Right cardiac atrium (tissue), 5 donors: ENCODE measurements at regions not wholly inside any gene's neighbourhood (a gene's known extent, or its start where the extent isn't known, plus 50 kb on each side); places are given as distances from the start of the nearest gene placed in this dataset.
"Not testable (repeated sequence)": the region's sequence is repeated elsewhere in the genome, so short reads cannot be mapped to it uniquely, and the experiment has no call there.

Experiments
- ATAC-seq, 2 donors: fragments of 200-7000 bp; cut with Tn5 transposase; one replicate each; pipeline versions ENCODE4 v1.8.0 to v1.9.1; 2020; ENCODE audit warnings: moderate library complexity in 2 of 2, mild to moderate bottlenecking in 1 of 2
- DNase-seq, 3 donors: peaks; one replicate each; pipeline ENCODE4 v3.0.0-alpha.2; 2020
- H3K27ac ChIP-seq: one replicate; pipeline ENCODE4 v1.5.1; 2013; ENCODE audit warnings: mild to moderate bottlenecking, low read length, control low read depth, moderate library complexity
- H3K27me3 ChIP-seq: one replicate; pipeline ENCODE4 v1.6.1; 2013; ENCODE audit not compliant: control insufficient read depth, insufficient read depth
- H3K4me1 ChIP-seq: one replicate; pipeline ENCODE4 v1.6.1; 2013; ENCODE audit warnings: low read length; ENCODE audit not compliant: control insufficient read depth, insufficient read depth
- H3K4me3 ChIP-seq: one replicate; pipeline ENCODE4 v1.5.1; 2013; ENCODE audit warnings: low read length, control low read depth
- H3K9me3 ChIP-seq: one replicate; pipeline ENCODE4 v1.6.1; 2013; ENCODE audit warnings: low read length; ENCODE audit not compliant: control insufficient read depth
- WGBS: extraction: QIAGEN DNeasy Blood & Tissue Kit; methylation state at CpG from one replicate; pipeline ENCODE4 v1.1.7; 2013; 5-methylcytosine and 5-hydroxymethylcytosine counted together
- intact Hi-C, 4 donors: fragments of 100-400 bp; cut with DNase I; formaldehyde crosslinking; loops; one replicate each; pipeline versions ENCODE4 v1.11.0 to v1.14.0; 2022 to 2023
- donor health status: healthy with polysubstance abuse.
- donor health status: DM: no; HTN: yes; CAD: no.
- donor health status: DM: no; HTN: no; CAD: no.
- donor health status: DM: no; HTN: yes; CAD: no; lungs with severe emphysema.
- donor health status: DM: yes; HTN: yes; CAD: no.

DNA sequence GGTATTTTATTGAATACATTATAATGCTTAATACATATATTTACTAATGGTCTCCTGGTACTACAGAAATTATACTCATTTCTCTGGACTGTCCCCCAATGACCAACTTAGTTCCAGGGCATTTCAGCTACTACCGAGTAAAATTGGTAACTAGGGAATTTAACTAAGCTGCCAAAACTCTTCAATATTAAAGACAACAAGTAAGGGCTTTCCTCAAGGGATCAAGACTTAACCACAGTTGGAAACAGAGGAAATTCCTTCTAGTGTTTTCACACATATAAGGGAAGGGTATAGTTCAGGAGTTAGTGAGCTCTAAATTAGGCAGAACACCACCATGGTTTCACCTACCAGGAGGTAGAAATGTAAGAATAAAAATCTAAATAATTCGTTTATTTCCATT is 357.4 kb downstream of the TBL1XR1 start:
- Histone ChIP-seq H3K27ac (no peak overlapping the region), H3K9me3 (no peaks in the 10 kb centered on the region), H3K4me3 (no peak overlapping the region), H3K27me3 (no peaks in the 10 kb centered on the region), H3K4me1 (no peaks in the 10 kb centered on the region)
- no peak for DNase-seq
- 57% methylated on average over 2 of the region's 2 CpGs for WGBS
- intact Hi-C loops, result no loop called here
- no peak for ATAC-seq

DNA sequence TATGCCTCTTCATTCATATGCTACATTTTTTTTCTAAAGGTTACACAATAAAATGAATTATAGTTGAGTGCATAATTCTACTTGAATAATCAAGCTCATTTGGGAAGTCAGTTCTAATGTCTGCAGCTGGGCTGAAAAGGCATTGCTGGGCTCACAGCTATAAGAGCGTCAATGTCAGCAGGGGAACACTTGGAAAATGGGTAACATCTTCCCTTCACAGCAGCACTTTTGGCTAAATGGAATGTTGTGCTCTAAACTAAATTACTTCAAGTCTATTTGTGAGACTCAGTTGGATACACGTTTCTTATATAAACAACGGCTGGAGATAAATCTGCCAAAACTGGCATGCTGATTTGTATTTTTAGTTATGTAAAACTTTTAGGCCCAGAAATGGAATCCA is 357.8 kb downstream of the TBL1XR1 start:
- DNase-seq, result no peak
- intact Hi-C loops, result no loop called here
- H3K27me3 ChIP-seq, result no peaks in the 10 kb centered on the region
- WGBS, result 70% methylated on average over 3 of the region's 3 CpGs
- H3K4me3 ChIP-seq, result no peak overlapping the region
- H3K27ac ChIP-seq, result no peak overlapping the region
- no peaks in the 10 kb centered on the region for H3K4me1 ChIP-seq
- H3K9me3 ChIP-seq, result no peaks in the 10 kb centered on the region
- no peak for ATAC-seq

DNA sequence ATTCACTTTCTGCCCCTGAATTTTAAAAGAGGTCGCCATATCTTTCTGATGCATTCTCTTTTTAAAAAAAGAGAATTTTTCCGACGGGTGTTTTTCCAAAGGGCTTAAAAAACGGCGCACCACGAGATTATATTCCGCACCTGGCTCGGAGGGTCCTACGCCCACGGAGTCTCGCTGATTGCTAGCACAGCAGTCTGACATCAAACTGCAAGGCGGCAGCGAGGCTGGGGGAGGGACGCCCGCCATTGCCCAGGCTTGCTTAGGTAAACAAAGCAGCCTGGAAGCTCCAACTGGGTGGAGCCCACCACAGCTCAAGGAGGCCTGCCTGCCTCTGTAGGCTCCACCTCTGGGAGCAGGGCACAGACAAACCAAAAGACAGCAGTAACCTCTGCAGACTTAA is 370.0 kb downstream of the TBL1XR1 start:
- ATAC-seq, DNase-seq, H3K9me3 ChIP-seq, H3K4me1 ChIP-seq, H3K27me3 ChIP-seq, H3K27ac ChIP-seq, intact Hi-C loops, H3K4me3 ChIP-seq: not testable (repeated sequence)
- 91% methylated on average over 15 of the region's 15 CpGs for WGBS

DNA sequence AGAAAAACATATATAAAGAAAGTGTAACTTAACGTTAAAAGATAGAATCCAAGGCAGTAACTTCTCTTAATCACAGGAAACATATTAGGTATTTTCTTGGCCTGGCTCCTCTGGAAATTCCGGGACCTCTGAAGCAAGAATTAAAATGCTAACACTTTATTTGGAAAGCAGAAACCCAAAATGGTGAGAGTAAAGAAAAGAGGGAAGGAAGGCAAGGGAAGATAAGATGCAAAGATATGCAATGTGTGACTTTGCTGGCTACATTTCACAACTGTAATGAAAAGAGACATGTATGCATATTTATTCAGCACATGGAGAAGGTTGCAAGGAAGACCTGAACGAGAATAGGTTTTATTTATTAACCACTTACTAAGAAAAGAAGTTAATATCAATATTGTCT is 372.5 kb downstream of the TBL1XR1 start:
- no peaks in the 10 kb centered on the region for H3K27me3 ChIP-seq
- no peaks in the 10 kb centered on the region for H3K4me1 ChIP-seq
- 36% methylated on average over 3 of the region's 3 CpGs for WGBS
- H3K9me3 ChIP-seq, result no peaks in the 10 kb centered on the region
- intact Hi-C loops, result no loop called here
- no peak overlapping the region for H3K27ac ChIP-seq
- ATAC-seq (no peak), DNase-seq (no peak)
- H3K4me3 ChIP-seq, result no peak overlapping the region

DNA sequence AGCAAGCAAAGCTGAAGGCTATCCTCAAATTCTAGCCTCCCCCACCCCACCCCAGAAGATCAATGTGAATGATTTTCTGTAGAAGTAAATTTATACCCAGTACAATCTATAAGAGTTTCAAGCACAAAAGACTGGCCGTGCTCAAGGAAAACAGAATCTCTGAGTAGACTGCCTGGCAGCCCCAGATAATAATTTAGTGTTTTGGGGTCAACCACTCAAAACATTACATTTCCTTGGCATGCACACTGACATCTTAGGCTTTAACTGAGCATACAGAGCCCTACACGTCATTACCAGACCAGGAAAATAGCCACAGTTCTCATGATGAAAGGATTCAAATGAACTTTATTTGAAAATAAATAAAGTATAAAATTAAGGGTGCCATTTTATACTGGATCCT is 376.5 kb downstream of the TBL1XR1 start:
- Histone ChIP-seq H3K4me1 (no peaks in the 10 kb centered on the region), H3K9me3 (no peaks in the 10 kb centered on the region), H3K27ac (no peak overlapping the region), H3K27me3 (no peaks in the 10 kb centered on the region), H3K4me3 (no peak overlapping the region)
- no peak for DNase-seq
- WGBS, result 68% methylated on average over 2 of the region's 2 CpGs
- no peak for ATAC-seq
- intact Hi-C loops, result no loop called here

DNA sequence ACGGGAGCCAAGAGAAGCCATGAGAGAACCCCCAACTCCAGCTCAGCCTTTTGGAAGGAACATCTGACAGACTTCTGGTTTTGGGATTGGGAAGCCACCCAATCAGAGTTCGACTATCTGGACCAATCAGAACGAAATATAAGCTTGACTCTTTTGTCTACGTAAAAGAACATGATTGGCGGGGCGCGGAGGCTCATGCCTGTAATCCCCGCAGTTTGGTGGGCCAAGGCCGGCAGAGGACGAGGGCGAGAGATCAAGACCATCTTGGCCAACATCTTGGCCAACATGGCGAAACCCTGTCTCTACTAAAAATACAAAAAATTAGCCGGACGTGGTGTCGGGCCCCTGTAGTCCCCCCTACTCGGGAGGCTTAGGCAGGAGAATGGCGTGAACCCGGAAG is 380.3 kb downstream of the TBL1XR1 start:
- Histone ChIP-seq H3K4me1 (no peaks in the 10 kb centered on the region), H3K27me3 (no peaks in the 10 kb centered on the region), H3K27ac (no peak overlapping the region), H3K9me3 (no peaks in the 10 kb centered on the region), H3K4me3 (no peak overlapping the region)
- no peak for ATAC-seq
- intact Hi-C loops, result no loop called here
- 88% methylated on average over 18 of the region's 18 CpGs for WGBS
- DNase-seq, result no peak

DNA sequence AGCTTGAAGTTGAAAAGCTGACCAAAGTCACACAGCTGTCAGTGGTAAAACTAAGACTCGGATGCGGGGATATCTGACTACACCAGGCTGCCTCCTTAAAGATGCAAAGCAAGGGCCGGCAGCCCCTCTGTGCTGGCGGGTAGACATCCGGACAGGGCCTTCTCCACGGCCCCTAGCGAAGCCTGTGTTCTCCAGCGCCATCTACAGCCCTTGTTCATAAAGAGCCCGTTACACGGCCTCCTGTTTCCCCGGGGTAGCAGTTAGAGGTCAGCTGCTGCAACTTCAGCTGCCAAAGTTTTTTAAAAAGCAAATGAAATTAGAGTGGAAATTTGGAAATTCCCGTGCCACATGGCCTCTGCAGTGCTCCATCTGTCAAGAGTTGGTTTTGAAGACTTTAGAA is 383.0 kb downstream of the TBL1XR1 start:
- no peak overlapping the region for H3K4me3 ChIP-seq
- DNase-seq (peak; percentile 45 to 67 (median 51)), ATAC-seq (peak; percentile 83 to 86)
- H3K27ac ChIP-seq, result no peak overlapping the region
- 6% methylated on average over 12 of the region's 12 CpGs for WGBS
- intact Hi-C loops, result no loop called here
- no peaks in the 10 kb centered on the region for H3K9me3 ChIP-seq
- H3K27me3 ChIP-seq, result no peaks in the 10 kb centered on the region
- H3K4me1 ChIP-seq, result no peaks in the 10 kb centered on the region

DNA sequence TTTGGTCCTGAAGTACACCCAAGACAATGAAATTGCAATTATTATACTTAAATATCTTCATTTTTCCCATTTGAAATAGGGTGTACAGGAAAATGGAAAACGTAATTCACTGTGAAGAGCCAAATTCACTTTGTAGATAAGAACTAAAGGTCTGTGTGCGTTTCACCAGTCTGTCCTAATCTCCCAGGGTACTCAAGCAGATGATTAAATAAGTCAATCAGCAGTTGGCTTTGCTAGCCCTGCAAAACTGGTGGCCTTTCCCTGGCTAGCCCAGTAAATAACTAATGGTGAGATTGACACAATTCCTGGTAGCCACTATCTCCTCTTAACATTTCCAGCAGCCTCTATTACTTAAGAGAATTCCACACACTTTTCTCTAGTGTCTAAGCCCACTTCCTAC is 389.3 kb downstream of the TBL1XR1 start:
- Histone ChIP-seq H3K4me1 (no peaks in the 10 kb centered on the region), H3K27ac (no peak overlapping the region), H3K9me3 (no peaks in the 10 kb centered on the region), H3K27me3 (no peaks in the 10 kb centered on the region), H3K4me3 (no peak overlapping the region)
- no peak for ATAC-seq
- intact Hi-C loops, result no loop called here
- 32% methylated on average over 2 of the region's 2 CpGs for WGBS
- no peak for DNase-seq

DNA sequence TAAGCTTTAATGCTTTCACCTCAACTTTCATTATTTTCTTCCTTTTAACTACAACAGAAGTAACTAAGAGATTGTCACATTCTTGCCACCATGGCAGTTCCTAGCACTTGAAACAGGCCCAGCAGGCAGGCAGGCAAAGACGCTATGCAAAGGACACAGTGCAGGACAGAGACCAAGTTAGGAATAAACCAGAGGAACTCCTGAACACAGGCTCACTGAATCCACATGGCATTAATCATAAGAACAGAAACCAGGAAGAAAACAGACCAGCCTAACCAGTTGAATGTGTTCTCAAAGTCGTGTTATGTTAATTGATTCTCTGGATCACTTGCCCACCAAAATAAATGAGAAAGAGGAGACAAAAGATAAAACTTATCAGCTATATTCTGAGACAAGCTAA is 397.6 kb downstream of the TBL1XR1 start:
- intact Hi-C loops, result no loop called here
- Histone ChIP-seq H3K27me3 (no peaks in the 10 kb centered on the region), H3K4me3 (no peak overlapping the region), H3K9me3 (no peaks in the 10 kb centered on the region), H3K4me1 (no peaks in the 10 kb centered on the region), H3K27ac (no peak overlapping the region)
- 53% methylated on average over 2 of the region's 2 CpGs for WGBS
- ATAC-seq (no peak), DNase-seq (no peak)

DNA sequence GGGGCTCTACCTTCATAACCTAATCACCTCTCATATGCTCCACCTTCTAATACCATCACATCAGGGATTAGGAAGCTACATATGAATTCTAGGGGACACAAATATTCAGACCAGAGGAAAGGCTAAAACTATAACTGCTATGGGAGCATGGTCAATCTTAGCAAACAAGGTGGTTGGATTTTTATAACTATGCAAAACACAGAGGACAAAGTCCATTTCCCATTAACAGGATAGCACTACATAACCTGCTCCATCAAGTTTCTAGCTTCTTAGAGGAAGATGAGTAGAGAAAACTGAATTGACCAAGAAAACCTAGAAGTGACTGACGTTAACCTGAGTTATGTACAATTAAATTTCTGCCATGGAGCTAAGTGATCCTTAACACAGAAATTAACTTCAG is 398.6 kb downstream of the TBL1XR1 start:
- H3K9me3 ChIP-seq, result no peaks in the 10 kb centered on the region
- no peaks in the 10 kb centered on the region for H3K4me1 ChIP-seq
- H3K27me3 ChIP-seq, result no peaks in the 10 kb centered on the region
- H3K27ac ChIP-seq, result no peak overlapping the region
- no peak for ATAC-seq
- 95% methylated on average over 1 of the region's 1 CpG for WGBS
- intact Hi-C loops, result no loop called here
- DNase-seq, result no peak
- H3K4me3 ChIP-seq, result no peak overlapping the region

DNA sequence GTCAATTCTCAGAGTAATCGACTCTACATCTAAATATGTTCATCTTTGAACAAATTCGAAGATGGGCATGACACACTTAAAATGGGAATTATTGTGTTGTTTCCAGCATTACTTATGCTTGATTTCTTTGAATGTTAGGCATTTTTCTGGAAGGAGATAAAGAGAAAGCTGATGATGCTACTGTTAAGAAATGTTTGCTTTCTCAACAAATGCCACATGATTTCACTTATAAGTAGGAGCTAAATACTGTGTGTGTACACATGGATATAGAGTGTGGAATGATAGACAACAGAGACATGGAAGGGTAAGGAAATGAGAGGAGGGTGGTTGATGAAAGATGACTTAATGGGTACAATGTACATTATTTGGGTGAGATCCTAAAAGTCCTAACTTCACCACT is 400.9 kb downstream of the TBL1XR1 start:
- H3K27ac ChIP-seq, result no peak overlapping the region
- no peaks in the 10 kb centered on the region for H3K27me3 ChIP-seq
- intact Hi-C loops, result no loop called here
- no peak for ATAC-seq
- H3K4me1 ChIP-seq, result no peaks in the 10 kb centered on the region
- 77% methylated on average over 2 of the region's 2 CpGs for WGBS
- H3K4me3 ChIP-seq, result no peak overlapping the region
- no peak for DNase-seq
- H3K9me3 ChIP-seq, result no peaks in the 10 kb centered on the region

DNA sequence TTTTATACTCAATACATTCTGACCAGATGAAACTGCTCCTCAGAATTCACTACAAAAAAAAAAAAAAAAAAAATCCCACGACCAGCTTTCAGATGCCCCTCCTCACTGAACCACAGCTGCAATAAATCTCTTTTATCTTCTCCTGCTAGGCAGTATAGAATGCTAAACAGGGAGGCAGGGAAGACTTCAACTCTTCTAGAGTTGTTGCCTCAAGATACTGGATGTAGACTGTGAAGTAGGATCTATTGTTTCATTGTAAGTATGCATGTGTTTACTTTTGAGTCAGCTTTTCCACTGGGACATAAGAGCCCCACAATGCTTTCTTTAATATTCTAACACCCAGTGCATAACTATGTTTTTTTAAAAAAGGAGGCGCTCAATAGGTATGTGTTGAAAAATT is 401.4 kb downstream of the TBL1XR1 start:
- ATAC-seq, result no peak
- WGBS, result 59% methylated on average over 2 of the region's 2 CpGs
- H3K9me3 ChIP-seq, result no peaks in the 10 kb centered on the region
- H3K27me3 ChIP-seq, result no peaks in the 10 kb centered on the region
- intact Hi-C loops, result no loop called here
- no peak for DNase-seq
- no peaks in the 10 kb centered on the region for H3K4me1 ChIP-seq
- H3K4me3 ChIP-seq, result no peak overlapping the region
- H3K27ac ChIP-seq, result no peak overlapping the region
